ENCODE measurements at regions not wholly inside any gene's neighbourhood (a gene's known extent, or its start where the extent isn't known, plus 50 kb on each side); places are given as distances from the start of the nearest gene placed in this dataset.

- TF ChIP-seq CTCF (IDR thresholded peaks at IDR 0.05) (no peak), POLR2AphosphoS5 (IDR thresholded peaks at IDR 0.05; ENCODE audit: low read depth, low read length) (no peak), REST (IDR thresholded peaks at IDR 0.05; ENCODE audit: insufficient read depth in 1 of 2, low read depth in 2 of 2, low read length in 1 of 2) (no peak), TCF7L2 (IDR thresholded peaks at IDR 0.05; ENCODE audit: low read depth, low read length) (no peak), SIN3A (IDR thresholded peaks at IDR 0.05; ENCODE audit: borderline replicate concordance, insufficient read depth, low read depth, low read length) (no peak)
Measured at GRCh38 chr11:79570104-79570503, 129.3 kb upstream of the TENM4 start.

Data from Panc1 (cell line).